Transverse colon (tissue), 4 donors: ENCODE measurements at regions not wholly inside any gene's neighbourhood (a gene's known extent, or its start where the extent isn't known, plus 50 kb on each side); places are given as distances from the start of the nearest gene placed in this dataset.

Experiments used
- DNase-seq: peaks from one replicate; pipeline ENCODE4 v3.0.0-alpha.2; 2019
- H3K27ac ChIP-seq, 4 donors: fragments of 200-600 bp; sonication (generic); 2 replicates each; pipeline ENCODE4 v1.5.1; 2016 to 2018; ENCODE audit warnings: inconsistent platforms in 4 of 4
- H3K27me3 ChIP-seq: fragments of 200-600 bp; sonication (generic); 2 replicates; pipeline ENCODE4 v1.5.1; 2017; ENCODE audit warnings: inconsistent platforms
- H3K36me3 ChIP-seq, 4 donors: fragments of 200-600 bp; sonication (generic); 2 replicates each; pipeline ENCODE4 v1.5.1; 2017 to 2019; ENCODE audit warnings: inconsistent platforms in 4 of 4
- H3K4me1 ChIP-seq, 4 donors: fragments of 200-600 bp; sonication (generic); 2 replicates each; pipeline ENCODE4 v1.5.1; 2017 to 2020; ENCODE audit warnings: inconsistent platforms in 4 of 4
- H3K4me3 ChIP-seq, 4 donors: fragments of 200-600 bp; sonication (generic); 1 replicate in 1 of 4; 2 replicates in 3 of 4; pipeline versions ENCODE4 v1.5.1 to v1.6.1; 2017 to 2019; ENCODE audit warnings: inconsistent platforms in 4 of 4
- H3K9me3 ChIP-seq, 2 donors: fragments of 200-600 bp; sonication (generic); 2 replicates each; pipeline ENCODE4 v1.5.1; 2017 to 2019; ENCODE audit warnings: inconsistent platforms in 2 of 2
- EP300 ChIP-seq: sonication (generic); formaldehyde crosslinking; IDR thresholded peaks from one replicate; pipeline ENCODE4 v1.6.1; 2017; ENCODE audit warnings: antibody characterized with exemption, low read depth
- POLR2A ChIP-seq: fragments of 450-650 bp; IDR thresholded peaks from one replicate; pipeline ENCODE4 v1.6.1; 2016; ENCODE audit warnings: antibody characterized with exemption, mild to moderate bottlenecking, moderate library complexity
- POLR2AphosphoS5 ChIP-seq, 3 donors: sonication (generic); formaldehyde crosslinking; IDR thresholded peaks; one replicate each; pipeline ENCODE4 v1.6.1; 2016; ENCODE audit warnings: antibody characterized with exemption in 3 of 3
- WGBS, 2 donors: methylation state at CpG; one replicate each; pipeline ENCODE4 v1.1.5; 2018; ENCODE audit warnings: low coverage in 1 of 2; 5-methylcytosine and 5-hydroxymethylcytosine counted together
- in situ Hi-C, 4 donors: fragments of 200-750 bp; cut with MboI; loops; one replicate each; pipeline versions ENCODE4 v1.15.0 to v1.15.1; 2017; ENCODE audit warnings: low sequenced_read_pairs in 3 of 4, low pct_ligation_motif_present in 1 of 4, low pct_unique_long_range_greater_than_20kb in 1 of 4
- intact Hi-C: fragments of 100-400 bp; cut with DNase I; formaldehyde crosslinking; loops from one replicate; pipeline ENCODE4 v1.15.1; 2023; ENCODE audit warnings: low total_unique reads
- TF ChIP-seq, protein P1 (sequence below), 5 experiments: fragments of 200-600 bp in 3 of 5; fragments of 450-650 bp in 2 of 5; sonication (generic) in 3 of 5; IDR thresholded peaks; 1 replicate in 2 of 5; 2 replicates in 3 of 5; pipeline ENCODE4 v1.5.1; 2016 to 2017; ENCODE audit warnings: antibody characterized with exemption in 5 of 5, inconsistent platforms in 3 of 5, mild to moderate bottlenecking in 2 of 5, moderate library complexity in 1 of 5

DNA sequence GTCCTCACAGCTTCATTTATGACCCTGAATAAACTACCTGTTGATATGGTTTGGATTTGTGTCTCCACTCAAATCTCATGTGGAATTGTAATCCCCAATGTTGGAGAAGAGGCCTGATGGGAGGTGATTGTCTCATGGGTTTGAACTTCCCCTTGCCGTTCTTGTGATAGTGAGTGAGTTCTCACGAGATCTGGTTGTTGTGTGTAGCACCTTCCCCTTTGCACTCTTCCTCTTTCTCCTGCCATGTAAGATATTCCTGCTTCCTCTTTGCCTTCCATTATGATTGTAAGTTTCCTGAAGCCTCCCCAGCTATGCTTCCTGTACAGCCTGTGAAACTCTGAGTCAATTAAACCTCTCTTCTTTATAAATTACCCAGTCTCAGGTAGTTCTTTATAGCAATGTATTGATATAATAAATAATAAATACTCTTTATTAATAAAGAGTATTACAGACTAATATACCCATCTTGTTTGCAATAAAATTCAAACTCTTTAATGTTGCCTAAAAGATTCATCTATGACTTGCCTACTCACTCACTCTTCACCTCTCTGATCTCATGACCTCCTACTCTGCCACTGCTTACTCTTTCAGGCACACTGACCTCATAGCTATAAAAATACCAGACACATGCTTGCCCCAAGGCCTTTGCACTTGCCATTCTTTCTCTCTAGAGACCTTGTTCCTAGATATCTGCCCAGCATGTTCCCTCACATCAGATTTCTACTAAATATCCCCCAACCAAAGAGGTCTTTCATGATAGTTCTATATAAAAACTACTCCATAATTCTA lies 256.4 kb upstream of the MARCKS start:
- Histone ChIP-seq H3K27me3 (no peaks in the 10 kb centered on the region), H3K27ac (no peak overlapping the region), H3K4me3 (no peak overlapping the region), H3K4me1 (peaks cover 10 to 18% (median 14%) of the 10 kb centered on the region in 4 donors), H3K9me3 (no peaks in the 10 kb centered on the region), H3K36me3 (no peaks in the 10 kb centered on the region)
- no peak for TF ChIP-seq POLR2A
- TF ChIP-seq, protein P1, sequence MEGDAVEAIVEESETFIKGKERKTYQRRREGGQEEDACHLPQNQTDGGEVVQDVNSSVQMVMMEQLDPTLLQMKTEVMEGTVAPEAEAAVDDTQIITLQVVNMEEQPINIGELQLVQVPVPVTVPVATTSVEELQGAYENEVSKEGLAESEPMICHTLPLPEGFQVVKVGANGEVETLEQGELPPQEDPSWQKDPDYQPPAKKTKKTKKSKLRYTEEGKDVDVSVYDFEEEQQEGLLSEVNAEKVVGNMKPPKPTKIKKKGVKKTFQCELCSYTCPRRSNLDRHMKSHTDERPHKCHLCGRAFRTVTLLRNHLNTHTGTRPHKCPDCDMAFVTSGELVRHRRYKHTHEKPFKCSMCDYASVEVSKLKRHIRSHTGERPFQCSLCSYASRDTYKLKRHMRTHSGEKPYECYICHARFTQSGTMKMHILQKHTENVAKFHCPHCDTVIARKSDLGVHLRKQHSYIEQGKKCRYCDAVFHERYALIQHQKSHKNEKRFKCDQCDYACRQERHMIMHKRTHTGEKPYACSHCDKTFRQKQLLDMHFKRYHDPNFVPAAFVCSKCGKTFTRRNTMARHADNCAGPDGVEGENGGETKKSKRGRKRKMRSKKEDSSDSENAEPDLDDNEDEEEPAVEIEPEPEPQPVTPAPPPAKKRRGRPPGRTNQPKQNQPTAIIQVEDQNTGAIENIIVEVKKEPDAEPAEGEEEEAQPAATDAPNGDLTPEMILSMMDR (IDR thresholded peaks at IDR 0.05): no peak
- TF ChIP-seq EP300: no peak
- TF ChIP-seq POLR2AphosphoS5 (IDR thresholded peaks at IDR 0.05): no peak
- intact Hi-C loops: no loop called here
- WGBS, 2 donors: 69 to 75% methylated on average over 2 of the region's 2 CpGs
- no peak for DNase-seq
- in situ Hi-C loops: no loop called here

DNA sequence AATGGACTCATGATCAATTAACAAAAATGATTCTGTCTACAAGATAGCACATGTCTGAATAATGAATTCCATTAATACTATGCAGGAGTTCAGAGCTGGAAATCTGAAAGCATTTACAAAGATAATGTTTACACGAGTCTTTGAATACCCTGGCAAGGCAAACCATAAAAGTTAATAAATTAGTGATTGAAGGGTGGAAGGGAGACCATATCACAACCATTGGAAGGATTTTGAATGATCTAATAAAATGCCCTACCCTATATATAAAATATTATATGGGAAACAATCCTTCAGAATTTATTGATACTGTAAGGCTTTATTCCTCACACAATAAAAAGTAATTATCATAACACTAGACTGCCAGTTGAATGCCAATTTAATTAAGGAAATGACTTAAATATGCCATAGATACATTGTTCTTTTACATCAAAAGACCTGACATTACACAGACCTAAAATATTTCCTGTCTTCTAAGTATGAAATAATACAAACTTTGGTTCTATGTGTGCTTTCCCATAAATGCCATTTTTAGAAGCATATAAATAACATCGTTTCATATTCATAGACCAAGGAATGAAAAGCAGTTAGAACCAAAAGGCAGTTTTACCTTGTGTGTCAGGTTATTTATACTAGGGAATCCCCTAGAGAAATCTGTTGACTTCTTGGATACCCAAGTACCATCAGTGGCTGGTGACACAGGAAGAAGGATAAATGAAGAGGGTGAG lies 249.2 kb upstream of the MARCKS start:
- in situ Hi-C loops: no loop called here
- 33 to 43% methylated on average over 2 of the region's 2 CpGs for WGBS, 2 donors
- intact Hi-C loops: no loop called here
- H3K9me3 ChIP-seq: no peaks in the 10 kb centered on the region
- H3K27me3 ChIP-seq: no peaks in the 10 kb centered on the region
- H3K4me3 ChIP-seq: no peak overlapping the region
- no peak overlapping the region for H3K27ac ChIP-seq
- DNase-seq: no peak
- H3K36me3 ChIP-seq: no peaks in the 10 kb centered on the region
- peaks cover 3 to 26% (median 6%) of the 10 kb centered on the region in 4 donors for H3K4me1 ChIP-seq
- TF ChIP-seq EP300: no peak
- no peak for TF ChIP-seq POLR2A
- no peak for TF ChIP-seq POLR2AphosphoS5 (IDR thresholded peaks at IDR 0.05)
- TF ChIP-seq, protein P1 (IDR thresholded peaks at IDR 0.05): no peak

DNA sequence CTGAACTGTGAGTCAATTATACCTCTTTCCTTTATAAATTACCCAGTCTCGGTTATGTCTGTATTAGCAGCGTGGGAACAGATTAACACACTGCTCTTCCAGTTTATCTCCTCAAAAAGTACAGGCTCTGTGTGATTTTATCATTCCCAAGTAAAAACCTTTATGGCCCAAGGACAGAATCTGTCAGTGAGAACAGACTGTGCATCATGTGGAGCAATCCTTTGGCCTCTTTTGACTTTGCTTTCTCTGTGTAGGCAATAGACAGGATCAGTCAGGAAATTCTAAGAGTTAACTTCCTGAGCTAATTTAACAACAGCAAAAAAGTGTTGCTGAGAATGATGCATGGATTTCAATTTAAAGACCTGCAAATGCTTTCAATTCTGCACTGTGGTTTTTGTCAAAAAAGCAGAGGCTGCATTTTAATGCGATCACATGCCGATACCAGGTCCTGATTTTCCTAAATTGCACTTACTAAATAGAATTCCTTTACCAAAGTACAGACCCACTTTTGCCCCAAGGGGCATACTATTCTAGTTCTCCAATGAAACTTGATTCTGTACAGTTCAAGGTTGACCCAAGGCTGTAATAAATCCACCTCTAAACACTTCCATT lies 246.7 kb upstream of the MARCKS start:
- H3K9me3 ChIP-seq: no peaks in the 10 kb centered on the region
- intact Hi-C loops: no loop called here
- no peaks in the 10 kb centered on the region for H3K36me3 ChIP-seq

DNA sequence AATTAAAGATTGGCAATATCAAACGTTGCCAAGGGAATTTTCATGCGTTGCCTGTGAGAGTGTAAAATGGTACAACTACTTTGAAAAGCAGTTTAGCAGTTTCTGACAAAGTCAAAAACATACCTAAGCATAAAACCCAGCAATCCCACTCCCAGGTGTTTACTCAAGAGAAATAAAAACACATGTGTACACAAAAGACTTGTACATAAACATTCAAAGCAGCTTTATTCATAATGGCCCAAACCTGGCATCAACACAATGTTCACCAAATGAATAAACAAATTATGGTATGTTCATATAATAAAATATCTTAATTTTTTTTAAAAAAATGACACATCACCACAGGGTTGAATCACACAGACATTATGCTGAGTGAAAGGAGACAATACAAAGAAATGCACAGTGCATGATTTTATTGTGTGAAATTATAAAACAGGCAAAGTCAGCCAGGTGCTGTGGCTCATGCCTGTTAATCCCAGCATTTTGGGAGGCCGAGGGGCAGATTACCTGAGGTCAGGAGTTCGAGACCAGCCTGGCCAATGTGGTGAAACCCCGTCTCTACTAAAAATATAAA lies 240.4 kb upstream of the MARCKS start:
- no peak overlapping the region for H3K27ac ChIP-seq
- TF ChIP-seq POLR2AphosphoS5 (IDR thresholded peaks at IDR 0.05) (no peak), EP300 (no peak), POLR2A (no peak)
- TF ChIP-seq, protein P1 (IDR thresholded peaks at IDR 0.05): no peak
- in situ Hi-C loops (no loop called here), intact Hi-C loops (no loop called here)
- no peaks in the 10 kb centered on the region for H3K27me3 ChIP-seq
- no peak overlapping the region for H3K4me3 ChIP-seq
- no peaks in the 10 kb centered on the region for H3K9me3 ChIP-seq
- 75 to 84% methylated on average over 4 to 5 of the region's 5 CpGs for WGBS, 2 donors
- H3K36me3 ChIP-seq: no peaks in the 10 kb centered on the region
- no peak for DNase-seq
- H3K4me1 ChIP-seq: peaks cover 0 to 6% (median 3%) of the 10 kb centered on the region in 4 donors

More for the DNA sequence above, 246.7 kb upstream of the MARCKS start:
- WGBS, 2 donors: 81 to 91% methylated on average over 2 to 4 of the region's 4 CpGs
- Histone ChIP-seq H3K4me3 (no peak overlapping the region), H3K27me3 (no peaks in the 10 kb centered on the region), H3K4me1 (peaks cover 3 to 26% (median 6%) of the 10 kb centered on the region in 4 donors), H3K27ac (no peak overlapping the region)
- in situ Hi-C loops: no loop called here
- no peak for TF ChIP-seq POLR2AphosphoS5 (IDR thresholded peaks at IDR 0.05)
- DNase-seq: no peak
